ENCODE measurements at regions not wholly inside any gene's neighbourhood (a gene's known extent, or its start where the extent isn't known, plus 50 kb on each side); places are given as distances from the start of the nearest gene placed in this dataset.

GRCh38 chr2:16855183-16855582 lies 189.5 kb upstream of the CYRIA start:
- in situ Hi-C loops (cut with HindIII; ENCODE audit: low sequenced_read_pairs): no loop called here
- TF ChIP-seq, protein P1, sequence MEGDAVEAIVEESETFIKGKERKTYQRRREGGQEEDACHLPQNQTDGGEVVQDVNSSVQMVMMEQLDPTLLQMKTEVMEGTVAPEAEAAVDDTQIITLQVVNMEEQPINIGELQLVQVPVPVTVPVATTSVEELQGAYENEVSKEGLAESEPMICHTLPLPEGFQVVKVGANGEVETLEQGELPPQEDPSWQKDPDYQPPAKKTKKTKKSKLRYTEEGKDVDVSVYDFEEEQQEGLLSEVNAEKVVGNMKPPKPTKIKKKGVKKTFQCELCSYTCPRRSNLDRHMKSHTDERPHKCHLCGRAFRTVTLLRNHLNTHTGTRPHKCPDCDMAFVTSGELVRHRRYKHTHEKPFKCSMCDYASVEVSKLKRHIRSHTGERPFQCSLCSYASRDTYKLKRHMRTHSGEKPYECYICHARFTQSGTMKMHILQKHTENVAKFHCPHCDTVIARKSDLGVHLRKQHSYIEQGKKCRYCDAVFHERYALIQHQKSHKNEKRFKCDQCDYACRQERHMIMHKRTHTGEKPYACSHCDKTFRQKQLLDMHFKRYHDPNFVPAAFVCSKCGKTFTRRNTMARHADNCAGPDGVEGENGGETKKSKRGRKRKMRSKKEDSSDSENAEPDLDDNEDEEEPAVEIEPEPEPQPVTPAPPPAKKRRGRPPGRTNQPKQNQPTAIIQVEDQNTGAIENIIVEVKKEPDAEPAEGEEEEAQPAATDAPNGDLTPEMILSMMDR (IDR thresholded peaks at IDR 0.05; ENCODE audit: low read depth, low read length, missing control alignments): no peak
- no peak overlapping the region for H3K4me3 ChIP-seq (ENCODE audit: low read depth, low read length)
- no peak for DNase-seq (ENCODE audit: low read depth)

DNA sequence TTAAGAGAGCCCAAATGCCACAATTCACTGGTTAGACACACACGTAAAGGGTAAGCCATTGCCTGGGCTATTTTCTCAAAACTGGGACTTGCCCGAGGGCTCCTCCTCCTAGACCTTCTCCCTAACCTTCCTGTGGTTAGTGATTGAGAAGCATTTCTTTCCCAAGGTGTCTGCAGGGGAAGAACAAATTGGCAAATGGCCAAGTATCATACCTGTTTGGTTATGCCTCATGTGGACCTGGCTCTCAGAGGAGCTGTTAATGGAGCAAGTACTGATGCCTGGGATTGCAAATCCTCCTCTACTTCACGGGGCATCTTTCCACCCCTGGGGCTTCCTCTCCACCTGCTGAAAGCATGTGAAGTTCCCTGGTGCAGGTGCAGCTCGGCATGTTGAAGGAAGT lies 187.5 kb upstream of the CYRIA start:
- no peak for DNase-seq (ENCODE audit: low read depth)
- in situ Hi-C loops (cut with HindIII; ENCODE audit: low sequenced_read_pairs): no loop called here
- no peak overlapping the region for H3K4me3 ChIP-seq (ENCODE audit: low read depth, low read length)
- TF ChIP-seq, protein P1 (IDR thresholded peaks at IDR 0.05; ENCODE audit: low read depth, low read length, missing control alignments): no peak

DNA sequence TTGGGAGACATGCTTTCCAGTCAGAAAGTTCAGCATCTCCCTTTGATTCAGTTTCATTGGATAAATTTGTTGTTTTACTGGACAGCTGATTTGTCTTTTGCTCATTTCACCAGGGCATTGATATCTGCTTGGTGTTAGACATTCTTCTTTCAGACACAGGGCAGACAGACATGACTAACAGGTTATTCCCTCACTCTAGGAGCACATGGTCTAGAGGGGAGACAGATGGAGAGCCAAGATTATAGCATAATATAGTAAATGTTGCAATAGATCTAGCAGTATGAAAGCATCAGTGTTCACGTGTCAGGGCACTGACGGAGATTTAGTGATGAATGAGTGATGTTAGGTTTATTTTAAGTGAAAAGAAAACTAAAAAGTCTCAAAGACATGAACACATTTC lies 187.0 kb upstream of the CYRIA start:
- DNase-seq (ENCODE audit: low read depth): no peak
- TF ChIP-seq, protein P1 (IDR thresholded peaks at IDR 0.05; ENCODE audit: low read depth, low read length, missing control alignments): no peak
- H3K4me3 ChIP-seq (ENCODE audit: low read depth, low read length): no peak overlapping the region
- in situ Hi-C loops (cut with HindIII; ENCODE audit: low sequenced_read_pairs): no loop called here

GRCh38 chr2:16851126-16851525 lies 185.5 kb upstream of the CYRIA start:
- TF ChIP-seq, protein P1 (IDR thresholded peaks at IDR 0.05; ENCODE audit: low read depth, low read length, missing control alignments): no peak
- in situ Hi-C loops (cut with HindIII; ENCODE audit: low sequenced_read_pairs): no loop called here
- no peak overlapping the region for H3K4me3 ChIP-seq (ENCODE audit: low read depth, low read length)
- no peak for DNase-seq (ENCODE audit: low read depth)

DNA sequence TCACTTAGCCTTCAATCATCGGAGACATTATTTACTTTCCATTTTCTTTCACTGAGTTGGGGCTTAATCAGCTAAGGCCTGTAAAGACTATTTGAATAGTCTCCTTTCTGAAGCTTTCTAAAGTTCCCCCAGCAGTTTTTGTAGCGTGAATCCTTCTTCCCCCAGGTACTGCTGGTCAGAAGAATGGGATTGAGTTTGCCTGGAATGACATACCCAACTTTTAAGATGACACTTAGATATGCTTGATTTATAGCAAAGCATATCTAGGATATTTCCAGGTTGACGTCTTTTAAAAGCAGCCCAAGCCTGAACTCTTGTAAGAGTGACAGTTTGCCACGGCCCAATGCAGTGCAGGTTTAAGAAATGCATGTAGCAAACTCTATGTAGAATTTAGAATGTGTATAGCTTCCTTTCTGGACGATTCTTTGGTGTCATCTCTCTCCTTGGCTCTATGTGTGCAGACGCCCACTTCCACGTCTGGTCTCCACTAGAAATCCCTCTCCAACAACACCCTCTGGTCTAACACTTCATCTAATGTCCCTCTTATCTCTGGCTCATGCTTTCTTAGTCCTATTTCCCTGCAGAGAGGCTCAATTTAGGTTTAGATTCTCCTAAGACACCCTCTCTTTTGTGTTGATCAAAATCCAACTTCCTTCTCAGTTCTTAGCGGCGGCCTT lies 175.0 kb upstream of the CYRIA start:
- DNase-seq (ENCODE audit: low read depth): no peak
- H3K4me3 ChIP-seq (ENCODE audit: low read depth, low read length): no peak overlapping the region
- in situ Hi-C loops (cut with HindIII; ENCODE audit: low sequenced_read_pairs): no loop called here

GRCh38 chr2:16832910-16833309 lies 167.3 kb upstream of the CYRIA start:
- TF ChIP-seq, protein P1 (IDR thresholded peaks at IDR 0.05; ENCODE audit: low read depth, low read length, missing control alignments): no peak
- no peak for DNase-seq (ENCODE audit: low read depth)
- no peak overlapping the region for H3K4me3 ChIP-seq (ENCODE audit: low read depth, low read length)
- in situ Hi-C loops (cut with HindIII; ENCODE audit: low sequenced_read_pairs): no loop called here

More for the DNA sequence above, 175.0 kb upstream of the CYRIA start:
- TF ChIP-seq, protein P1 (IDR thresholded peaks at IDR 0.05; ENCODE audit: low read depth, low read length, missing control alignments): no peak
